H1 (cell line): ENCODE measurements at regions not wholly inside any gene's neighbourhood (a gene's known extent, or its start where the extent isn't known, plus 50 kb on each side); places are given as distances from the start of the nearest gene placed in this dataset.

Source experiments
- CHD2 ChIP-seq: IDR thresholded peaks from 2 replicates; pipeline ENCODE4 v1.6.1; 2012; ENCODE audit warnings: low read length, improper control_type of control experiment
- CHD7 ChIP-seq: fragments of 300-600 bp; sonication (generic); IDR thresholded peaks from 2 replicates; pipeline ENCODE4 v1.7.1; 2012; ENCODE audit warnings: low read length, moderate library complexity, mild to moderate bottlenecking, inconsistent platforms; ENCODE audit not compliant: insufficient replicate concordance
- CREB1 ChIP-seq: IDR thresholded peaks from 2 replicates; pipeline ENCODE4 v1.6.1; 2012; ENCODE audit warnings: inconsistent platforms
- GABPA ChIP-seq: IDR thresholded peaks from 2 replicates; pipeline ENCODE4 v1.6.1; 2011; ENCODE audit warnings: mild to moderate bottlenecking, low read length, moderate library complexity, borderline replicate concordance; ENCODE audit not compliant: insufficient read depth
- TAF7 ChIP-seq: optimal IDR thresholded peaks from 2 replicates; pipeline ENCODE3; 2011; ENCODE audit warnings: low read depth, mild to moderate bottlenecking, inconsistent platforms, low read length, moderate library complexity, borderline replicate concordance
- YY1 ChIP-seq: IDR thresholded peaks from 2 replicates; pipeline ENCODE4 v1.6.1; 2011; ENCODE audit warnings: low read depth, mild to moderate bottlenecking, low read length

- TF ChIP-seq CHD7 (no peak), CHD2 (no peak), GABPA (no peak), CREB1 (no peak), YY1 (no peak), TAF7 (no peak)
Observed at GRCh38 chr14:34075826-34076225, 125.0 kb upstream of the EGLN3 start (continued).
